OCI-LY7 (cell line): ENCODE measurements at regions not wholly inside any gene's neighbourhood (a gene's known extent, or its start where the extent isn't known, plus 50 kb on each side); places are given as distances from the start of the nearest gene placed in this dataset.
A peak's percentile ranks its signal among the peaks of the same experiment; 100 is the strongest.

ENCODE experiments used
- BruUV-seq: library from RNA; stranded (reverse); fragments of 400-500 nt; replicated peaks from 2 replicates; lab custom pipeline; 2021; lab: Mats Ljungman, UMichigan
- CTCF ChIA-PET: fragments of 300-600 bp; sonication (Branson Sonifier 250); formaldehyde crosslinking; loops from one replicate; lab custom pipeline; 2022; ENCODE audit warnings: antibody characterized with exemption; ENCODE audit not compliant: unreplicated experiment; lab: Charles Lee
- POLR2A ChIA-PET: fragments of 300-600 bp; sonication (Branson Sonifier 250); formaldehyde crosslinking; loops from one replicate; lab custom pipeline; 2022; ENCODE audit warnings: antibody characterized with exemption; lab: Charles Lee
- DNase-seq: peaks from one replicate; pipeline ENCODE4 v3.0.0-alpha.2; 2015; ENCODE audit warnings: low spot score
- H2AFZ ChIP-seq: fragments of 200-600 bp; sonication (generic), shearing (Covaris generic); 2 replicates; pipeline ENCODE4 v1.6.1; 2014; ENCODE audit warnings: mild to moderate bottlenecking, antibody characterized with exemption, low read length, moderate library complexity
- H3K27ac ChIP-seq: fragments of 200-600 bp; sonication (generic); 2 replicates; pipeline ENCODE4 v1.5.1; 2014; ENCODE audit warnings: mixed run types, low read depth, mild to moderate bottlenecking, moderate library complexity, low read length, inconsistent platforms; ENCODE audit not compliant: poor library complexity, severe bottlenecking
- H3K36me3 ChIP-seq: fragments of 200-600 bp; sonication (generic); 2 replicates; pipeline ENCODE4 v1.6.1; 2014; ENCODE audit warnings: mild to moderate bottlenecking, antibody characterized with exemption, low read length, moderate library complexity, mixed read lengths; ENCODE audit not compliant: insufficient read depth
- H3K4me1 ChIP-seq: fragments of 200-600 bp; sonication (generic); 2 replicates; pipeline ENCODE4 v1.5.1; 2014; ENCODE audit warnings: mild to moderate bottlenecking, low read length; ENCODE audit not compliant: insufficient read depth, poor library complexity, severe bottlenecking
- H3K4me2 ChIP-seq: fragments of 200-600 bp; sonication (generic); 2 replicates; pipeline ENCODE4 v1.6.1; 2014; ENCODE audit warnings: mild to moderate bottlenecking, low read length
- H3K4me3 ChIP-seq: fragments of 200-600 bp; sonication (generic); 2 replicates; pipeline ENCODE4 v1.5.1; 2014; ENCODE audit warnings: mild to moderate bottlenecking, low read depth, low read length; ENCODE audit not compliant: poor library complexity, severe bottlenecking
- H3K79me2 ChIP-seq: fragments of 200-600 bp; sonication (generic); 2 replicates; pipeline ENCODE4 v1.6.1; 2016; ENCODE audit warnings: low read depth, mild to moderate bottlenecking, low read length, moderate library complexity, mixed read lengths; ENCODE audit not compliant: insufficient read depth
- H3K9me2 ChIP-seq: fragments of 200-600 bp; sonication (generic); 2 replicates; pipeline ENCODE4 v1.6.1; 2016; ENCODE audit warnings: mild to moderate bottlenecking, low read length, mixed read lengths; ENCODE audit not compliant: insufficient read depth
- H3K9me3 ChIP-seq: fragments of 200-600 bp; sonication (generic); 2 replicates; pipeline ENCODE4 v1.6.1; 2014; ENCODE audit warnings: mild to moderate bottlenecking, mixed run types, low read length, mixed read lengths
- H4K20me1 ChIP-seq: fragments of 200-600 bp; sonication (generic); 2 replicates; pipeline ENCODE4 v1.6.1; 2014; ENCODE audit warnings: mild to moderate bottlenecking, antibody characterized with exemption, low read length, moderate library complexity, mixed read lengths; ENCODE audit not compliant: insufficient read depth
- CTCF ChIP-seq: fragments of 200-600 bp; sonication (generic); conservative IDR thresholded peaks from 2 replicates; pipeline ENCODE4 v1.5.1; 2014; ENCODE audit warnings: mild to moderate bottlenecking, antibody characterized with exemption, low read length, moderate library complexity, mixed read lengths
- EZH2phosphoT487 ChIP-seq: fragments of 200-600 bp; sonication (generic); IDR thresholded peaks from 2 replicates; pipeline ENCODE4 v1.6.1; 2018; ENCODE audit warnings: low read depth, borderline replicate concordance, mild to moderate bottlenecking, mixed run types, antibody characterized with exemption, low read length, moderate library complexity, mixed read lengths
- intact Hi-C: fragments of 100-400 bp; cut with micrococcal nuclease; formaldehyde crosslinking; loops from one replicate; pipeline ENCODE4 v1.10.0; 2022; ENCODE audit not compliant: unreplicated experiment

- Histone ChIP-seq H3K4me2 (no peak overlapping the region), H2AFZ (peak overlapping the region; percentile 37; the same call in 1 of the 2 replicates), H3K4me3 (no peak overlapping the region), H3K27ac (no peak overlapping the region), H3K4me1 (peaks cover 4% of the 10 kb centered on the region), H3K36me3 (no peaks in the 10 kb centered on the region), H4K20me1 (no peaks in the 10 kb centered on the region), H3K9me2 (no peaks in the 10 kb centered on the region; the same call in 1 of the 2 replicates), H3K79me2 (no peaks in the 10 kb centered on the region), H3K9me3 (peaks cover under 1% of the 10 kb centered on the region; the same call in 1 of the 2 replicates)
- ChIA-PET CTCF (no interaction called here), POLR2A (interaction anchor here (0.6 to 3.2 kb wide), 9 partner anchors 8 to 734 kb away, joined by 3 to 15 read pairs (median 4); no protein-coding TSS in a partner anchor)
- DNase-seq, result no peak
- intact Hi-C loops, result no loop called here
- TF ChIP-seq CTCF (no peak), EZH2phosphoT487 (no peak)
- no TSS peak for BruUV-seq
Measured at GRCh38 chr3:106379251-106379750, 510.5 kb upstream of the CBLB start.

DNA sequence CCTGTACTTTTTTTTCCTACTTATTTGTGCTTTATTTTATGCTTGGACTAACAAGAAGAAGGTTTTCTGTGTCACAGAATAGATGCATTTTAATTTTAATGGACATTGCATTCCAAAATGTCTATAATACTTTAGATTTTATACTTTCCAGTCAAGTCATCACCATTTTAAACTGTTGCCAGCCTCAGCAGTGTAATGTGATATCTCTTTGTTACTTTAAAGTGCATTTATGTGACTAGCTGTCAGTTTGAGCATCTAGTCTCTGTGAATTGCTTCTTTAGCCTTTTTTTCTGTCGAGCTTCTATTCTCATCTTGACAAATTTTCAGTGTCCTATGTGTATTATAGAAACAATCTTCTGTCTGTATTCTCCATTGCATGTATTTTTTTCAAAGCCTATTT lies 511.4 kb upstream of the CBLB start:
- Histone ChIP-seq H3K79me2 (no peaks in the 10 kb centered on the region), H3K9me2 (no peaks in the 10 kb centered on the region; the same call in 1 of the 2 replicates), H3K36me3 (no peaks in the 10 kb centered on the region; the same call in 1 of the 2 replicates), H2AFZ (no peak overlapping the region), H3K4me3 (no peak overlapping the region), H3K4me1 (peaks cover 11% of the 10 kb centered on the region), H3K4me2 (no peak overlapping the region), H3K27ac (no peak overlapping the region), H4K20me1 (no peaks in the 10 kb centered on the region), H3K9me3 (peaks cover 7% of the 10 kb centered on the region)
- no TSS peak for BruUV-seq
- ChIA-PET CTCF (no interaction called here), POLR2A (no interaction called here)
- DNase-seq, result no peak
- intact Hi-C loops, result no loop called here
- TF ChIP-seq EZH2phosphoT487 (no peak), CTCF (no peak)

GRCh38 chr3:106381286-106381938 lies 512.6 kb upstream of the CBLB start:
- no peaks in the 10 kb centered on the region for H3K79me2 ChIP-seq
- no peaks in the 10 kb centered on the region; the same call in 1 of the 2 replicates for H3K9me2 ChIP-seq
- peaks cover 23% of the 10 kb centered on the region for H3K4me1 ChIP-seq
- no TSS peak for BruUV-seq
- H4K20me1 ChIP-seq, result no peaks in the 10 kb centered on the region
- no peak overlapping the region for H3K27ac ChIP-seq
- no peaks in the 10 kb centered on the region; the same call in 1 of the 2 replicates for H3K36me3 ChIP-seq
- peak overlapping the region; percentile 2; the same call in 1 of the 2 replicates for H2AFZ ChIP-seq
- intact Hi-C loops, result no loop called here
- H3K4me3 ChIP-seq, result no peak overlapping the region
- H3K4me2 ChIP-seq, result no peak overlapping the region
- TF ChIP-seq EZH2phosphoT487 (no peak), CTCF (no peak)
- peaks cover 10% of the 10 kb centered on the region for H3K9me3 ChIP-seq
- no peak for DNase-seq
- POLR2A ChIA-PET, result interaction anchor here (0.6 to 1.6 kb wide), 5 partner anchors 9 to 742 kb away, joined by 3 to 7 read pairs (median 5); no protein-coding TSS in a partner anchor
- CTCF ChIA-PET, result no interaction called here
